ENCODE measurements at regions not wholly inside any gene's neighbourhood (a gene's known extent, or its start where the extent isn't known, plus 50 kb on each side); places are given as distances from the start of the nearest gene placed in this dataset.
"Not testable (repeated sequence)": the region's sequence is repeated elsewhere in the genome, so short reads cannot be mapped to it uniquely, and the experiment has no call there.

- no peaks in the 10 kb centered on the region for H3K36me3 ChIP-seq
- intact Hi-C loops (cut with DNase I), result no loop called here
- H3K4me3 ChIP-seq, result no peak overlapping the region
- H3K27me3 ChIP-seq, result no peaks in the 10 kb centered on the region
- H3K9me3 ChIP-seq, result peaks cover 0 to 10% (median 0%) of the 10 kb centered on the region in 12 donors
- WGBS, 4 donors, result 55 to 76% (median 68%) methylated on average over 2 of the region's 2 CpGs
- H3K27ac ChIP-seq, result no peak overlapping the region
- ATAC-seq (no peak), DNase-seq (no peak)
- H3K4me1 ChIP-seq, result no peaks in the 10 kb centered on the region
- TF ChIP-seq CTCF (IDR thresholded peaks at IDR 0.05), result no peak
- no peak for TF ChIP-seq POLR2A (IDR thresholded peaks at IDR 0.05)
Observed at GRCh38 chr3:8166014-8166413, 335.6 kb upstream of the LMCD1 start.

GRCh38 chr3:8170971-8171508, 330.6 kb upstream of the LMCD1 start:
- Histone ChIP-seq H3K36me3 (no peaks in the 10 kb centered on the region), H3K27ac (no peak overlapping the region), H3K27me3 (no peaks in the 10 kb centered on the region), H3K4me1 (no peaks in the 10 kb centered on the region), H3K4me3 (no peak overlapping the region), H3K9me3 (peaks cover 0 to 10% (median 0%) of the 10 kb centered on the region in 12 donors)
- ATAC-seq, result no peak
- DNase-seq, result no peak
- intact Hi-C loops (cut with DNase I), result no loop called here
- WGBS, 4 donors, result 77 to 85% (median 79%) methylated on average over 5 of the region's 5 CpGs
- TF ChIP-seq CTCF (IDR thresholded peaks at IDR 0.05), result no peak
- TF ChIP-seq POLR2A (IDR thresholded peaks at IDR 0.05), result no peak

- H3K27ac ChIP-seq, result no peak overlapping the region
- H3K27me3 ChIP-seq, result no peaks in the 10 kb centered on the region
- no peak for ATAC-seq
- WGBS, 4 donors, result 40 to 55% (median 47%) methylated on average over 2 of the region's 2 CpGs
- H3K36me3 ChIP-seq, result no peaks in the 10 kb centered on the region
- H3K9me3 ChIP-seq, result no peaks in the 10 kb centered on the region
- intact Hi-C loops (cut with DNase I), result no loop called here
- no peak for TF ChIP-seq POLR2A (IDR thresholded peaks at IDR 0.05)
- no peak for TF ChIP-seq CTCF (IDR thresholded peaks at IDR 0.05)
- no peak overlapping the region for H3K4me3 ChIP-seq
- H3K4me1 ChIP-seq, result no peaks in the 10 kb centered on the region
- DNase-seq, result no peak
Observed at GRCh38 chr3:8173892-8174291, 327.7 kb upstream of the LMCD1 start.

GRCh38 chr3:8176759-8177483, 324.7 kb upstream of the LMCD1 start:
- DNase-seq; H3K27ac ChIP-seq; H3K9me3 ChIP-seq; H3K4me1 ChIP-seq; intact Hi-C loops (cut with DNase I); H3K36me3 ChIP-seq; ATAC-seq; H3K4me3 ChIP-seq; H3K27me3 ChIP-seq: not testable (repeated sequence)
- 80 to 86% (median 83%) methylated on average over 10 of the region's 10 CpGs for WGBS, 4 donors

- DNase-seq; H3K27me3 ChIP-seq; H3K4me1 ChIP-seq; intact Hi-C loops (cut with DNase I); H3K27ac ChIP-seq; H3K4me3 ChIP-seq; H3K36me3 ChIP-seq; H3K9me3 ChIP-seq; ATAC-seq: not testable (repeated sequence)
- WGBS, 4 donors, result 62 to 78% (median 72%) methylated on average over 7 of the region's 7 CpGs
Observed at GRCh38 chr3:8178516-8178915, 323.1 kb upstream of the LMCD1 start.

Data from heart left ventricle (tissue), 16 donors.